GM18507 (cell line): ENCODE measurements at regions not wholly inside any gene's neighbourhood (a gene's known extent, or its start where the extent isn't known, plus 50 kb on each side); places are given as distances from the start of the nearest gene placed in this dataset.

ENCODE experiments used
- DNase-seq: peaks from one replicate; pipeline ENCODE4 v3.0.0; 2011; ENCODE audit warnings: low read depth; ENCODE audit not compliant: insufficient read length; ENCODE audit errors: extremely low spot score
- FAIRE-seq: peaks from 2 replicates; lab custom pipeline; 2011; peaks lifted over from hg19 to GRCh38; lab: Jason Lieb, UNC

- no peak for FAIRE-seq
These were observed 138.4 kb downstream of the HNMT start for GRCh38 chr2:138102664-138103063.

GRCh38 chr2:138103156-138103555, 138.9 kb downstream of the HNMT start:
- DNase-seq: no peak
- no peak for FAIRE-seq

More at GRCh38 chr2:138102664-138103063, 138.4 kb downstream of the HNMT start:
- DNase-seq: no peak

GRCh38 chr2:138104071-138104470, 139.8 kb downstream of the HNMT start:
- DNase-seq: no peak
- no peak for FAIRE-seq

GRCh38 chr2:138105358-138105757, 141.1 kb downstream of the HNMT start:
- FAIRE-seq (no peak), DNase-seq (no peak)

GRCh38 chr2:138106606-138107005, 142.3 kb downstream of the HNMT start:
- FAIRE-seq (no peak), DNase-seq (no peak)

DNA sequence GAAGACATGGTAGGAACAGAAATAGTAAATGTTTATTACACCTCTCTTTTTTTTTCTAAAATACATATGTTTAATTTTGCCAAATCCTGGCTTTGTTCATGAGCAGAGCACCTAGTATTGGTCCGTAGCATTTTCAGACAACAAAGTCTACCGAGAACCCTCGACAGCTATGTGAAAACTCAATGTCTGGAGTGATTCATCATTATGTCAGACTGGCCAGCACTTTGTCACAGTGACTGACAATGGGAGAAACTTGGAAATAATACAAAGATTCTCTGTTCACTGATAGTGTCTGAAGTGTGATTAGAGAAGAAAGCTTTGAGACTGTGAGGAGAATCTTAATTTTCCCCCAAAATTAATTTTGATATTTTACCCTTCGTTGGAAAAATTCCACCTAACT, 143.0 kb downstream of the HNMT start:
- FAIRE-seq: no peak

GRCh38 chr2:138110453-138111083, 146.3 kb downstream of the HNMT start:
- FAIRE-seq (no peak), DNase-seq (no peak)

More for the DNA sequence above, 143.0 kb downstream of the HNMT start:
- no peak for DNase-seq

DNA sequence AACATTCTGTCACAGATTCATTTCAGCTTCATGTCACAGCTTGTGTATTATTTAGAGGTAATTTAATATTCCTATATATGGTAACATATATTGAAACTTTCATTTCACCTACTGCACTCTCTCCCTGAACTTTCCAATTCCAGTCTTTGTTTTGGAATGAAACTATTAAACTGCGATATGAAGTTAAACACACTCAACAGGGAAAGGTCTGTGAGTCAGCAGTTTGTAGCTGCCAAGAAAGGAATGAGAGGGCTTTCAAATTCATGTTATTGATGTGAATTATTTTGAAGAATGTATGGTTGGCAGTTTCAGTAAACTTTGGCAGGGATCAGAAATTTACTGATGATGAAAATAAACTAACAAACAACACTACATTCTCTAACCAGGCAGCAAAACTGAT, 148.3 kb downstream of the HNMT start:
- no peak for FAIRE-seq
- no peak for DNase-seq

DNA sequence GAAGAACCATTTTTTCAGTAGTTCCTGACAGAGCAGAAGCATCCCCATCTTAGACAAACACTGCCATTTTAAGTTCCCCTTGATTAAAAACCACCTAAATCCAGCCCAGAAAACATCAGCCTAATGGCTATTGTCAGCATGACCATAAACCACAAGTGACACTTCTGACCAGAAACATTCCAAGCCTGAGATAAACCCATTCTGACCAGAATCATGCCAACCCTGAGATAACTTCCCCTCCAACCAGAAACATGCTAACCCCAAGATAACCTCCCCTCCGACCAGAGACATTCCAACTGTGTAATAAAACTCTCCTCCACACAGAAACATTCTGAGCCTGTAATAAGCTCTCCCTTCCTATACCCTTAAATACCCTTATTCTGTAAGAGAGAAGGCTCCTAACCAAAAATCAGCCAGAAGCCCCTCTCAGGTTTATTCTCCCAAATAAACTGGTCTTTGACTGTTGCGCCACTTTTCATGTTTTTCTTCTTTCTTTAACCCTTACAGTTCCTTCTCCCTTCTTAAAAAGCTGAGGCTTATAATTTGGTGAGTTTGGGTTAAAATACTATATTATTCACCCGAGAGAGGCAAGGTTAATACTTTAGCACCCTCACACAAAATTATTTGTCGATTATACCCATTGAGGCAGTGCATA, 149.7 kb downstream of the HNMT start:
- no peak for DNase-seq
- no peak for FAIRE-seq

DNA sequence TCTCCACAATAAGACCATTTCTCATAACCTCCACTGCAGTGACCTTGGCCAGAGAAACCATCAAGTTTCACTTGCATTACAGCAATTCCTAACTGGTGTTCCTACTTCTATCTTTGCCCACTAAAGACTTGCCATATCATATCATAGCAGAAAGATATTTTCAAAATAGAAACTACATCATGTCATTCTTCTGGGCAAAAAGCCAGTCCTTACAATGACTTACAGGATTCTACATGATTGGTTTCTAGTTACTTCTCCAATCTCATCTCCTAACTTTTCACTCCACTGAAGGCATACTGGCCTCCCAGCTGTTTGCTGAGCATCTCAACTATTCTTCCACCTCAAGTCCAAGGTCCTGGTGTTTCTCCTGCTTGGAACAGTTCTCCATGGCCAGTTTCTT, 151.4 kb downstream of the HNMT start:
- DNase-seq (no peak), FAIRE-seq (no peak)

- no peak for FAIRE-seq
These were observed 152.2 kb downstream of the HNMT start for GRCh38 chr2:138116456-138116855.

GRCh38 chr2:138121666-138122661, 157.7 kb downstream of the HNMT start:
- FAIRE-seq (no peak), DNase-seq (no peak)

More at GRCh38 chr2:138116456-138116855, 152.2 kb downstream of the HNMT start:
- no peak for DNase-seq

DNA sequence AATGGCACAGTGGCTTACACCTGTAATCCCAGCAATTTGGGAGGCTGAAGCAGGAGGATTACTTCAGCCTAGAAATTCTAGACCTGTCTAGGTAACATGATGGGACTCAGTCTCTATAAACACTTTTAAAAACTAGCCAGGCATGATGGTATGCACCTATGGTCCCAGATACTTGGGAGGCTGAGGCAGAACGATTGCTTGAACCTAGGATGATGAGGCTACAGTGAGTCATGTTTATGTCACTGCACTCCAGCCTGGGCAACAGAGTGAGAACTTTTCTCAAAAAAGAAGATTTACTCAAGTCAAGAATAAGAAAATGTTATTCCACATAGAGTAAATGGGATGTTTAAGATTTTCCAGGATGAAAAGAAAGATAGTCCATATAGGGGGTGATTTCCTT, 158.6 kb downstream of the HNMT start:
- DNase-seq (no peak), FAIRE-seq (no peak)

- DNase-seq: no peak
- no peak for FAIRE-seq
These were observed 159.5 kb downstream of the HNMT start for GRCh38 chr2:138123741-138124140.

- no peak for FAIRE-seq
- no peak for DNase-seq
These were observed 160.2 kb downstream of the HNMT start for GRCh38 chr2:138124521-138124920.

GRCh38 chr2:138125306-138126288, 161.3 kb downstream of the HNMT start:
- FAIRE-seq: no peak
- DNase-seq: no peak

GRCh38 chr2:138132108-138132507, 167.8 kb downstream of the HNMT start:
- no peak for DNase-seq
- no peak for FAIRE-seq

GRCh38 chr2:138137949-138138348, 173.7 kb downstream of the HNMT start:
- FAIRE-seq: no peak

GRCh38 chr2:138147796-138148195, 183.5 kb downstream of the HNMT start:
- DNase-seq (no peak), FAIRE-seq (no peak)

More at GRCh38 chr2:138137949-138138348, 173.7 kb downstream of the HNMT start:
- DNase-seq: no peak
